Neural progenitor cell (in vitro differentiated cells): ENCODE measurements at regions not wholly inside any gene's neighbourhood (a gene's known extent, or its start where the extent isn't known, plus 50 kb on each side); places are given as distances from the start of the nearest gene placed in this dataset.

Source experiments
- CTCF ChIP-seq: fragments of 200-600 bp; sonication (generic); IDR thresholded peaks from 2 replicates; pipeline ENCODE4 v1.5.1; 2017; ENCODE audit warnings: antibody characterized with exemption, mild to moderate bottlenecking
- EZH2 ChIP-seq: fragments of 200-600 bp; sonication (generic); IDR thresholded peaks from 2 replicates; pipeline ENCODE4 v1.6.1; 2017; ENCODE audit warnings: antibody characterized with exemption, mild to moderate bottlenecking, moderate library complexity

GRCh38 chr1:14055442-14056223 lies 355.6 kb downstream of the PRDM2 start:
- TF ChIP-seq CTCF = no peak
- TF ChIP-seq EZH2 = no peak
